OCI-M1 (cell line): ENCODE measurements at regions not wholly inside any gene's neighbourhood (a gene's known extent, or its start where the extent isn't known, plus 50 kb on each side); places are given as distances from the start of the nearest gene placed in this dataset.

Experiments used
- DNase-seq: peaks from one replicate; lab custom pipeline; 2025; lab: John Stamatoyannopoulos, UW

- peak; percentile 58 for DNase-seq
These were observed 71.9 kb upstream of the CNR1 start for GRCh38 chr6:88238065-88238464.

- DNase-seq, result no peak
These were observed 70.6 kb upstream of the CNR1 start for GRCh38 chr6:88236612-88237360.

GRCh38 chr6:88232753-88233152 lies 66.6 kb upstream of the CNR1 start:
- no peak for DNase-seq

GRCh38 chr6:88223298-88223697 lies 57.2 kb upstream of the CNR1 start:
- no peak for DNase-seq

- DNase-seq, result peak; percentile 54
These were observed 54.3 kb upstream of the CNR1 start for GRCh38 chr6:88220493-88220892.

- no peak for DNase-seq
These were observed 50.0 kb upstream of the CNR1 start for GRCh38 chr6:88216182-88216581.
